A549 (cell line): ENCODE measurements at regions not wholly inside any gene's neighbourhood (a gene's known extent, or its start where the extent isn't known, plus 50 kb on each side); places are given as distances from the start of the nearest gene placed in this dataset.
"Not testable (repeated sequence)": the region's sequence is repeated elsewhere in the genome, so short reads cannot be mapped to it uniquely, and the experiment has no call there.

Experiments
- ATAC-seq, 2 experiments: fragments of 200-7000 bp in 1 of 2; fragments of >200 bp in 1 of 2; cut with Nextera tagmentation in 1 of 2; cut with Tn5 transposase in 1 of 2; 3 replicates each; pipeline versions ENCODE4 v1.8.0 to v1.9.1; 2018 to 2020; ENCODE audit warnings: mild to moderate bottlenecking in 1 of 2, moderate library complexity in 1 of 2
- CTCF ChIA-PET: fragments of 300-600 bp; sonication (Branson Sonifier 250); formaldehyde crosslinking; extraction: SDS; loops from one replicate; lab custom pipeline; 2021; ENCODE audit warnings: antibody characterized with exemption, inconsistent platforms; lab: Yijun Ruan, JAX
- POLR2A ChIA-PET: fragments of 350-600 bp; formaldehyde crosslinking; extraction: SDS; loops from one replicate; lab custom pipeline; 2021; ENCODE audit warnings: antibody characterized with exemption, inconsistent platforms; lab: Yijun Ruan, JAX
- DNase-seq, 2 experiments: peaks; one replicate each; pipeline versions ENCODE4 v3.0.0 to v3.0.0-alpha.2; 2011 to 2016; ENCODE audit warnings: low read depth in 1 of 2, low spot score in 1 of 2
- FAIRE-seq: peaks from 2 replicates; lab custom pipeline; 2011; peaks lifted over from hg19 to GRCh38; lab: Jason Lieb, UNC
- H3K27ac ChIP-seq, 2 experiments: fragments of >200 bp; sonication (Bioruptor Twin); formaldehyde crosslinking; 3 replicates each; pipeline ENCODE4 v1.5.1; 2016 to 2017
- H3K4me1 ChIP-seq: fragments of >200 bp; sonication (Bioruptor Twin); formaldehyde crosslinking; 3 replicates; pipeline ENCODE4 v1.6.1; 2016
- H3K4me2 ChIP-seq: fragments of >200 bp; sonication (Bioruptor Twin); formaldehyde crosslinking; 3 replicates; pipeline ENCODE4 v1.6.1; 2016
- H3K4me3 ChIP-seq: fragments of >200 bp; sonication (Bioruptor Twin); formaldehyde crosslinking; 3 replicates; pipeline ENCODE4 v1.5.1; 2016
- H3K9me3 ChIP-seq: fragments of >200 bp; sonication (Bioruptor Twin); formaldehyde crosslinking; 3 replicates; pipeline ENCODE4 v1.6.1; 2016
- BHLHE40 ChIP-seq: IDR thresholded peaks from 2 replicates; pipeline ENCODE4 v1.6.1; 2012; ENCODE audit warnings: low read depth, low read length, inconsistent platforms
- CEBPB ChIP-seq, 2 experiments: fragments of >200 bp in 1 of 2; sonication (Bioruptor Twin) in 1 of 2; formaldehyde crosslinking in 1 of 2; IDR thresholded peaks; 2 replicates each; pipeline ENCODE4 v1.6.1; 2012 to 2016
- CHD2 ChIP-seq: fragments of 150-350 bp; IDR thresholded peaks from 2 replicates; pipeline ENCODE4 v1.6.1; 2014; ENCODE audit warnings: low read length; ENCODE audit not compliant: partially characterized antibody
- E2F6 ChIP-seq: IDR thresholded peaks from 2 replicates; pipeline ENCODE4 v1.6.1; 2012; ENCODE audit warnings: low read depth, borderline replicate concordance
- ELK1 ChIP-seq: fragments of 150-350 bp; IDR thresholded peaks from 2 replicates; pipeline ENCODE4 v1.6.1; 2014; ENCODE audit warnings: low read depth, mild to moderate bottlenecking, low read length
- ESRRA ChIP-seq: fragments of 150-350 bp; IDR thresholded peaks from 2 replicates; pipeline ENCODE4 v1.6.1; 2014; ENCODE audit warnings: mild to moderate bottlenecking, low read length, borderline replicate concordance
- GATA3 ChIP-seq: IDR thresholded peaks from 2 replicates; pipeline ENCODE4 v1.6.1; 2012; ENCODE audit warnings: borderline replicate concordance
- HDAC2 ChIP-seq: fragments of 200-600 bp; sonication (generic); IDR thresholded peaks from 2 replicates; pipeline ENCODE4 v1.6.1; 2016
- HEYL ChIP-seq: fragments of 250-450 bp; sonication (Bioruptor Pico); IDR thresholded peaks from 2 replicates; pipeline ENCODE4 v1.8.0; 2021; ENCODE audit warnings: mild to moderate bottlenecking, moderate library complexity
- HOXA7 ChIP-seq: fragments of 250-450 bp; sonication (Bioruptor Pico); IDR thresholded peaks from 2 replicates; pipeline ENCODE4 v1.5.0; 2020; ENCODE audit warnings: mild to moderate bottlenecking, moderate library complexity
- JUN ChIP-seq, 2 experiments: fragments of >200 bp; sonication (Bioruptor Twin); formaldehyde crosslinking; IDR thresholded peaks; 2 replicates in 1 of 2; 3 replicates in 1 of 2; pipeline ENCODE4 v1.6.1; 2016 to 2017
- JUNB ChIP-seq: fragments of >200 bp; sonication (Bioruptor Twin); formaldehyde crosslinking; IDR thresholded peaks from 2 replicates; pipeline ENCODE4 v1.6.1; 2016
- KDM1A ChIP-seq: fragments of 200-600 bp; sonication (generic); IDR thresholded peaks from 2 replicates; pipeline ENCODE4 v1.6.1; 2016; ENCODE audit warnings: low read depth, mild to moderate bottlenecking
- KDM5A ChIP-seq: fragments of 200-600 bp; sonication (generic); IDR thresholded peaks from 2 replicates; pipeline ENCODE4 v1.6.1; 2016; ENCODE audit warnings: antibody characterized with exemption, mild to moderate bottlenecking
- MAX ChIP-seq: IDR thresholded peaks from 2 replicates; pipeline ENCODE4 v1.6.1; 2012
- MAZ ChIP-seq: fragments of 150-350 bp; IDR thresholded peaks from 2 replicates; pipeline ENCODE4 v1.6.1; 2014; ENCODE audit warnings: antibody characterized with exemption, low read depth, low read length, borderline replicate concordance
- MYC ChIP-seq: IDR thresholded peaks from 2 replicates; pipeline ENCODE4 v1.6.1; 2012; ENCODE audit warnings: mild to moderate bottlenecking, inconsistent platforms, low read length, improper control_type of control experiment, borderline replicate concordance
- NFE2L2 ChIP-seq: fragments of 150-350 bp; conservative IDR thresholded peaks from 2 replicates; pipeline ENCODE4 v1.6.1; 2014; ENCODE audit warnings: low read length
- PHF8 ChIP-seq: fragments of 200-600 bp; sonication (generic); IDR thresholded peaks from 2 replicates; pipeline ENCODE4 v1.6.1; 2016; ENCODE audit warnings: low read depth, mild to moderate bottlenecking, antibody characterized with exemption, moderate library complexity, borderline replicate concordance
- POLR2AphosphoS2 ChIP-seq: conservative IDR thresholded peaks from 2 replicates; pipeline ENCODE4 v1.6.1; 2012; ENCODE audit warnings: low read length, improper control_type of control experiment, inconsistent platforms
- RFX5 ChIP-seq: fragments of 450-650 bp; IDR thresholded peaks from 2 replicates; pipeline ENCODE4 v1.7.1; 2014; ENCODE audit warnings: antibody characterized with exemption, mild to moderate bottlenecking, moderate library complexity
- SMC3 ChIP-seq: fragments of >200 bp; sonication (Bioruptor Twin); formaldehyde crosslinking; IDR thresholded peaks from 3 replicates; pipeline ENCODE4 v1.6.1; 2018; ENCODE audit warnings: inconsistent platforms
- TFCP2L1 ChIP-seq: fragments of 250-450 bp; sonication (Bioruptor Pico); IDR thresholded peaks from 2 replicates; pipeline ENCODE4 v1.5.0; 2021; ENCODE audit warnings: mild to moderate bottlenecking
- TP53 ChIP-seq: fragments of 250-450 bp; sonication (Bioruptor Pico); IDR thresholded peaks from 2 replicates; pipeline ENCODE4 v1.5.0; 2021; ENCODE audit warnings: mild to moderate bottlenecking, moderate library complexity
- ZC3H11A ChIP-seq: fragments of 450-650 bp; IDR thresholded peaks from 2 replicates; pipeline ENCODE4 v1.6.1; 2014; ENCODE audit warnings: antibody characterized with exemption, mild to moderate bottlenecking
- ZNF302 ChIP-seq: fragments of 250-450 bp; sonication (Bioruptor Pico); IDR thresholded peaks from 2 replicates; pipeline ENCODE4 v1.9.0; 2021; ENCODE audit warnings: inconsistent platforms, mild to moderate bottlenecking, moderate library complexity
- ZSCAN20 ChIP-seq: fragments of 250-450 bp; sonication (Bioruptor Pico); IDR thresholded peaks from 2 replicates; pipeline ENCODE4 v1.8.0; 2022; ENCODE audit warnings: mild to moderate bottlenecking, moderate library complexity
- WGBS: methylation state at CpG from one replicate; pipeline ENCODE4 v1.1.6; 2017; ENCODE audit errors: missing lambda C conversion rate; 5-methylcytosine and 5-hydroxymethylcytosine counted together

GRCh38 chr18:41870191-41870590 is 84.8 kb upstream of the PIK3C3 start:
- POLR2A ChIA-PET = no interaction called here
- Histone ChIP-seq H3K4me1 (no peaks in the 10 kb centered on the region), H3K4me2 (no peak overlapping the region), H3K4me3 (no peak overlapping the region), H3K27ac (no peak overlapping the region), H3K9me3 (no peaks in the 10 kb centered on the region)
- no peak for DNase-seq
- ATAC-seq = no peak
- FAIRE-seq = no peak
- TF ChIP-seq MAZ (no peak), ESRRA (no peak), ZNF302 (CRISPR knock-in tag) (no peak), HOXA7 (CRISPR knock-in tag) (no peak), HEYL (no peak), BHLHE40 (no peak), TP53 (CRISPR knock-in tag) (no peak), JUN (IDR thresholded peaks at IDR 0.05) (no peak), CEBPB (IDR thresholded peaks at IDR 0.05) (no peak), GATA3 (no peak), NFE2L2 (no peak), SMC3 (no peak), POLR2AphosphoS2 (no peak), MYC (no peak), E2F6 (no peak), HDAC2 (no peak)
- 34% methylated on average over 2 of the region's 2 CpGs for WGBS
- CTCF ChIA-PET = no interaction called here

GRCh38 chr18:41865796-41866195 is 89.2 kb upstream of the PIK3C3 start:
- H3K27ac ChIP-seq, POLR2A ChIA-PET, H3K4me1 ChIP-seq, H3K4me2 ChIP-seq, H3K9me3 ChIP-seq, H3K4me3 ChIP-seq, FAIRE-seq, ATAC-seq, CTCF ChIA-PET, DNase-seq: not testable (repeated sequence)
- 85% methylated on average over 4 of the region's 27 CpGs for WGBS

GRCh38 chr18:41864216-41864615 is 90.8 kb upstream of the PIK3C3 start:
- Histone ChIP-seq H3K4me2 (no peak overlapping the region), H3K4me1 (no peaks in the 10 kb centered on the region), H3K4me3 (no peak overlapping the region), H3K9me3 (no peaks in the 10 kb centered on the region), H3K27ac (no peak overlapping the region)
- TF ChIP-seq JUNB (no peak), BHLHE40 (no peak), ZSCAN20 (CRISPR knock-in tag) (no peak), ELK1 (no peak), CEBPB (IDR thresholded peaks at IDR 0.05) (no peak), KDM5A (no peak), ESRRA (no peak), ZC3H11A (no peak), KDM1A (no peak), PHF8 (no peak)
- FAIRE-seq (no peak), DNase-seq (no peak), ATAC-seq (no peak)
- POLR2A ChIA-PET = no interaction called here
- CTCF ChIA-PET = no interaction called here
- 23% methylated on average over 3 of the region's 3 CpGs for WGBS

GRCh38 chr18:41862921-41863320 is 92.1 kb upstream of the PIK3C3 start:
- no peaks in the 10 kb centered on the region for H3K4me1 ChIP-seq
- H3K27ac ChIP-seq = no peak overlapping the region
- DNase-seq = no peak
- H3K9me3 ChIP-seq = no peaks in the 10 kb centered on the region
- POLR2A ChIA-PET = no interaction called here
- H3K4me3 ChIP-seq = no peak overlapping the region
- no peak for TF ChIP-seq GATA3
- no peak for TF ChIP-seq ZSCAN20 (CRISPR knock-in tag)
- TF ChIP-seq SMC3 = no peak
- no peak for TF ChIP-seq KDM1A
- no peak for TF ChIP-seq TFCP2L1
- TF ChIP-seq ESRRA = no peak
- TF ChIP-seq CHD2 = no peak
- TF ChIP-seq MAX = no peak
- TF ChIP-seq RFX5 = no peak
- no peak for TF ChIP-seq ZNF302 (CRISPR knock-in tag)
- FAIRE-seq = no peak
- no peak overlapping the region for H3K4me2 ChIP-seq
- no peak for ATAC-seq
- CTCF ChIA-PET = no interaction called here
